RPMI7951 (cell line): ENCODE measurements at regions not wholly inside any gene's neighbourhood (a gene's known extent, or its start where the extent isn't known, plus 50 kb on each side); places are given as distances from the start of the nearest gene placed in this dataset.
"Not testable (repeated sequence)": the region's sequence is repeated elsewhere in the genome, so short reads cannot be mapped to it uniquely, and the experiment has no call there.

ENCODE experiments used
- DNase-seq: peaks from one replicate; pipeline ENCODE4 v3.0.0-alpha.2; 2012; ENCODE audit warnings: low read depth

DNA sequence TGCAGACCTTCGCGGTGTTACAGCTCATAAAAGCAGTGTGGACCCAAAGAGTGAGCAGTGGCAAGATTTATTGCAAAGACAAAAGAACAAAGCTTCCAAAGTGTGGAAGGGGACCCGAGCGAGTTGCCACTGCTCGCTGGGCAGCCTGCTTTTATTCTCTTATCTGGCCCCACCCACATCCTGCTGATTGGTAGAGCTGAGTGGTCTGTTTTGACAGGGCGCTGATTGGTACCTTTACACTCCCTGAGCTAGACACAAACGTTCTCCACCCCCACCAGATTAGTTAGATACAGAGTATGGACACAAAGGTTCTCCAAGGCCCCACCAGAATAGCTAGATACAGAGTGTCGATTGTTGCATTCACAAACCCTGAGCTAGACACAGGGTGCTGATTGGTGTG lies 156.2 kb upstream of the GIMD1 start:
- DNase-seq: not testable (repeated sequence)

DNA sequence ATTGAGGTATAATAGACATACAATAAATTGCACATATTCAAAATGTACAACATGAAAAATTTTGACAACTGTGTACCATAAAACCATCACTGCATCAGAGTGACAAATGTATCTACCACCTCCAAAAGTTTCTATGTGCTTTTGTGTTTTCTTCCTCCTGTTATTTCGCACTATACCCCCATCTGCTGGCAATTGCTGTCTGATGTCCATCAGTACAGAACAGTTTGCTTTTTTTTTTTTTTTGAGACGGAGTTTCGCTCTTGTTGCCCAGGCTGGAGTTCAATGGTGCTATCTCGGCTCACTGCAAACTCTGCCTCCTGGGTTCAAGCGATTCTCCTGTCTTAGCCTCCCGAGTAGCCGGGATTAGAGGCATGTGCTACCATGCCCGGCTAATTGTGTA lies 154.3 kb upstream of the GIMD1 start:
- DNase-seq: peak; percentile 34

DNA sequence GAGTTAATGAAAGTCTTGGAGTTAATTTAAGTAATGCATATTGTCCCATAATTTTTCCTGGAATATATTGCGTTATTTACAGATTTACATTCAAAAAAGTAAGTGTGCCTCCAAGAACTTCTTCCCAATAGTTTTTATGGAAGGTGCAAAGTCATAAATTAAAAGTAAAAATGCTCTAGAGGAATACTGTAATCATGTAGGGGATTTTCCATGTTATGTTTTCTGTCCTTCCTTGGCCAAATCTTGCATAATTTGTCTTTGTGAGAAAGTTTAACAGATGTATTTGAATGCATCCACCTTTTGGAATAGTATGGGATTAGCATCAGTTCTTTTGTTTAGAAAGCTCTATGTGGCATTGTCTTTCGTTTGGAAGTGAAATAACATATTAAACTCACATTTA lies 144.1 kb upstream of the GIMD1 start:
- DNase-seq: no peak

DNA sequence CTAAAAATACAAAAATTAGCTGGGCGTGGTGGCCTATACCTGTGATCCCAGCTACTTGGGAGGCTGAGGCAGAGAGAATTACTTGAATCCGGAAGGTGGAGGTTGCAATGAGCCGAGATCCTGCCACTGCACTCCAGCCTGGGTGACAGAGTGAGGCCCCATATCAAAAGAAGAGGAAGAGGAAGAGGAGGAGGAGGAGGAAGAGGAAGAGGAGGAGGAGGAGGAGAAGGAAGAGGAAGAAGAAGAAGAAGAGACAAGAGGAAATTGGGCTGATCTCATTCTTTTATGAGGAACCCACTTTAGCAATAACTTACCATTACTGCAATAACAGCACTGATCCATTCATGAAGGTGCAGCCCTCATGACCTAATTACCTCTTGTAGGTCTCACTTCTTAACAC lies 138.9 kb upstream of the GIMD1 start:
- DNase-seq: no peak

DNA sequence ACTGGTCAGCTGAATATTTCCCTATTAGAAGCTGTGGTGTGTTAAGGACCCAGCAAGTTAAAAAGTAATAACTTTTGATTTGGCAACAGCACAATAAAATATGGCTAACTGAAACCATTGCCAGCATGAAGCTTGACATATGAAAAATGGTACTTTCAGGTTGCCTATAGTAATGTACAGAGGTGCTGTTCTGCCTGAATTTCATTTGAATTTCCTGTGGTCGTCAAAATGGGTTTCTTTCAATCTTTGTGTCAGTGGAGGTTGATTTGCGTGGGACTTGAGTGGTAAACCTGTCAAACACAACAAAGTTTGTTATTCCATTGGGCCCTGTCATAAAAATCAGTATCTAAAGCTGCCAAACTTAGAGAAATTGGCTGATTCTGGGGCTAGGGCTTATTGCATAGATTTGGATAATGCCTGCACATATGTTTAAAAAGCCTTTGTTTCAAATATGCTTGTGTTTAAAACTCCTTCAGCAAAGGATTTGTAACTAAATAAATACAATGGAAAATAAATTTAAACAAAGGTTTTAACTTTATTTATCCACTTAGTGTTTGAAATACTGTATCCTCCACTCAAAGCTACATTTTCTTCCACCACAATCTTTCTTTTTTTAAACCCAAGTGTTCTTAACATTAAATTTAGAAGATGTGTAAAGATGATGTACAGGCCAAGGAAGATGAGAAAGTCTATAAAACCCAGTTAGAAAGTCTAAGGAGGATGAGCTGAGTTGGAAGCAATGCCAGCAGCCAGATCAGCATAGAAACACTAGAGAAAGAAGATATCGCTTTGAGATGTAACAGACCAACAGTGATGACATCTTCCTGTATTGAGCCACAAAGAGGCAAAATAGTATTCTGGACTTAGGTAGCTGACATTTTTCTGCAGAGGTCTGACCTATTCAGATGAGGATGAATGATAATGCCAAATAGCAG lies 134.8 kb upstream of the GIMD1 start:
- no peak for DNase-seq

DNA sequence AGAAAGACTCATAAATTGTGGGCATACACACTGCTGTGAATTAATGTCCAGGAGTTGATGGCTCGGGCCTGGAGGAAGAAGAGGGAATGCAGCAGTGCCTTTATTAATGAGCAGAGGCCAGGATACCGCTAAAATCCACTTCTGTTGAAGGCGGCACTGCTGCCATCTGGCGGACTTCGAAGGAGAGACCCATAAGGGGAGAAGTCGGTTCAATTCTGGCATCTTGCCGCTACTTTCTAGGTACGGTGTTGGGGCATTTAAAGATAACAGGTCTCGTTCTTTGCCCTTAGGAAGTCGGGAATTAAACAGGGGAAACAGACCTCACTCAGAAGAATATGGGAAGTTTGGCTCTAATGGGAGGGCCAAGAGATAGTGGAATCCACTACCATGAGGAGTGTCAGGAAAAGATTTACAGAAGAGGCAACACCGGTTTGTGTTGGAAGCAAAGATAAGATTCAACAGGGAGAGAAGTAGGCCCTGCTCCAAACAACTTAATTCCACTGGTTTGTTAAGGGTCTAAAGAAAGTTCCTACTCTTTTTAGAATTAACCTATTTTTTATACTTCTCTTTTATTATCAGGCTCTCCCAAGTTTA lies 133.6 kb upstream of the GIMD1 start:
- DNase-seq: peak; percentile 49

DNA sequence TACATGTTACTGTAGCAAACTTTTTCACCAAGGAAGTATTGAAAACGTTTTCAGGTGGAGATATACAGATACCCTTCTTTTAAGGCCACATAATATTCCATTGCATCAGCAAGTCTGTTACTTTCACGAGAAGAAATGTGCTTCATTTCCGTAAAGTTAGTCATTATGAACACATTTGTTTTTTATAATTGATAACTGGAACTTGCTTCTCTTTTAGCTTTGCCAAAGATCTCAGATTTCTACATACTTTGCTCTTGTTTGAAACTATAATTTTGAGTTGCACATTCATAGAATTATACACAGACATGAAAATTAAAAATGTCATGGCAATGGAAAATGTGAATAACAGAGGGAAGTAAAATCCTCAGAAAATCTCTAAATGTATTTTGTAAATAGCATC lies 128.7 kb upstream of the GIMD1 start:
- no peak for DNase-seq

DNA sequence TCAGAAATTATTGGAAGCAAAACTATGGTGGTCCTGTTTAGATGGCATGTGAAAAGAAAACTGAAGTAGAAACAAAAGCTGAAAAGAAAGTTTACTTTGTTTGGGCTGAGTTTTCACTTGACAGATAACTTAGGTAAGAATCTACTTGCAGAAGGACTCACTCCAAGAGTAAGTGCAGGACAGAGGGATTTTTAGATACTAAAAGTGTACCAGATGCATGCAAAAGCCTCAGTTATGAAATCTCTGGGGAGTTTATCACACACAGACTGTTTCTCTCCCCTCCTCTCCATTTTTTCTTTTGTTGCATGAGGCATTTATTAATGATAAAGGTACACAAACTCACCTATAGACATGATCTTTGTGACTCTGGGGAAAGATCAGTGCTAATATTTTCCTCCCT lies 127.5 kb upstream of the GIMD1 start:
- DNase-seq: no peak

DNA sequence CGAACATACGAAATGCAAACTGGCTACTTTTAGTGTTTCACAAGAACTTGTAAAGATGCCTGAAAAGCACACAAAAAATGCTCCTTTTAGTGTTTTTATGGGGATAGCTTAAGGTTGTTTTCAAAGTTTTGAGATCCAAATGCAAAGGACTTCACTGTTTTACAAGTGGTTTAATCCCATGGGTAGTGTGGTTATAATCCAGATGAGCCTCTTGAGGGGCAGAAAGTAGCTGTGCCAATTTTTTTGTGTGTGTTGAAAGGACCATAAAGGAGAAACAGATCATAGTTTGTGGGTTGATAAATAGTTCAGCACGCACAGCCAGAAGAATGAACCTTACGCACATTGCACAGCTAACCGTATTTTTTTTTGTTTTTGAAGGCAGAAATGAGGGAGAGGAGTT lies 126.9 kb upstream of the GIMD1 start:
- DNase-seq: no peak

DNA sequence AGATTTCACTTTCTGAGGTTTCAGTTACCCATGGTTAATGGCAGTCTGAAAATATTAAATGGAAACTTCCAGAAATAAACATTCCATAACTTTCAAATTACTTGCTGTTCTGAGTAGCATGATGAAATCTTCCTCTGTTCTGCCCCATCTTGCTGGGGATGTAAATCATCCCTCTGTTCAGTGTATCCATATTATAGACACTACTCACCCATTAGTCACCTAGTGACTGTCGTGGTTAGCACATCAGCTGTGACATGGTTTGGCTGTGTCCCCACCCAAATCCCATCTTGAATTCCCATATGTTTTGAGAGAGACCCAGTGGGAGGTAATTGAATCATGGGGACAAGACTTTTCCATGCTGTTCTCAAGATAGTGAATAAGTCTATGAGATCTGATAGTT lies 125.5 kb upstream of the GIMD1 start:
- peak; percentile 18 for DNase-seq

DNA sequence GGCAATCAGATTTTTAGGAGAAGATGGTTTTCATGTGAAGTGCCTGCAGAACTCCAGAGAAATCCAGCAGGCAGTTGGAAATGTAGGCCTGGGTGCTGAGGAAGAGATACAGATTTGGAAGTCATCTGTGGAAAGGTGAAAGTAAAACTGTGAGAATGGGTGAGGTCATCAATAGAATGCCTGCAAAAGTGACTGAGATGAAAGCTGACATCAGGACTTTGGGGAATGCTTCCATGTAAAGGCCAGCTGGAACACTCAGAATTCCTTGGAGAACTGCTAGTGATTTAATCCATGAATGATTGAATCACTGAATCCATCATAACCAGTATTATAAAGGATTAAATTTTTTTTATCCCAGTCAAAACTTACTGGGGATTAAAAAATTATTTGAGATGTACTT lies 124.5 kb upstream of the GIMD1 start:
- no peak for DNase-seq

DNA sequence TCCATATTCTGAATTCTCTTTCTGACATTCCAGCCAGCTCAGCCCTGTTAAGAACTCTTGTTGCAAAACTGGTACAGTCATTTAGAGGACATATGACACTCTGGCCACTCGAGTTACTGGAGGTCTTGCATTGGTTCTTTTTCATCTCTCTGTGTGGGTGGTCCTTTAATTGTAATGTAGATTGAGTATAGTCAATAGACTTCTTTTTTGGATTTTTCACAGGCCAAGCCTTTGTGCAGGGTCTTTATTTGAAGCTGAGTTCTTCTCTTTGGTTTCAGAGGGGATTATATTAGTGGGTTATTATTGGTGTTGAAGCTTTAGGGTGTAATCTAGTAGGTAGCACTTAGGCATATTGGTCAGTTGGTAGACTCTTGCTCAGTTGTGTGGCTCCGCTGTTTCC lies 118.0 kb upstream of the GIMD1 start:
- DNase-seq: no peak

DNA sequence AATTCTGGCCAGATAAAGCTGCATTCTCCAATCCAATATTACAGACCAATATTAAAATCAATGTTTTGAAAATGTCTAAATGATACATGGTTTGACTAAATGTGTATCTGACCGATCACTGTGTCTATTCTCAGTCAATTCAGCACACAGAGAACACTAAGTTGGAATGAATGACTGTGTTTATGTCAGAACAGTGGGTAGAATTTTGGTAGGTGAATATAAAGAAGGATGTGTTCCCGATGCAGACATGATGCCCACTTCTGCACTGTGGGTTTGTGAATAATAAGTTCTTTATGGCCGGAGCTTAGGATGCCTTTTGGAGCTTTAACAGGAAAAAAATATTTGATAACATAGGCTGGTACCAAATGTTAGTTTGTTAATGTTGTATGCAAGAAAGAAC lies 113.2 kb upstream of the GIMD1 start:
- DNase-seq: peak; percentile 4

DNA sequence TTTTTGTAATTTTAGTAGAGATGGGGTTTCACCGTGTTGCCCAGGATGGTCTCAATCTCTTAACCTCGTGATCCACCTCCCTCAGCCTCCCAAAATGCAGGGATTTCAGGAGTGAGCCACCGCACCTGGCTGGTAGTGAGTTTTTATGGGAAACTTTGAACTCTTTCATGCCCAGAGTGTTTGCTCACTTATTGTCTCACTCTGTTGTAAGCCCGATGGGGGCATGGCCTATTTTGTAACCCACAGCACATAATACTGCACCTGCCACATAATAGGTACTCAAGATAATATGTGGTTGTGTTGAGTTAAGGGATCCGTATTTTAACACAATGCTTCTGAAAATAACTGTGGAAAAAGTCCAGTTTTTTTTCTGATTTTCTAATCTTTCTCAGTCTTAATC lies 109.6 kb upstream of the GIMD1 start:
- DNase-seq: no peak

DNA sequence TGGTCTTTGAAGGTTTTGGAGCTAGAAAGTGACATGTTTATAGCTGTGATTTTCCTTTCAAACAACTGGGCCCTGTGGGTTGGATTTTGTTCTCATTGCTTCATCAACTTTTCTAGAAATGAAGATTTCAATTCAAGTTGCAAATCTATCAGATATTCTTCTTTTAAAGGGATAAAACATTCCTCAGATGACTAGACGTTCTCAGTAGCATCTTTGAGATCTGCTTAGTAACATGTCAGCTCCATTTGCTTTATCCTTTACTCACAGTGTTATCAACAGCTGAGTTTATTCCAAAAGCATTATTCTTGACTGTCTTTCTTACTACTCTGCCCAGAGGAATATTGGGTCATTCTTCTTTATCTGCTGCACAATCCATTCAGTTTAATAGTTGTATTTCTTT lies 108.2 kb upstream of the GIMD1 start:
- no peak for DNase-seq

DNA sequence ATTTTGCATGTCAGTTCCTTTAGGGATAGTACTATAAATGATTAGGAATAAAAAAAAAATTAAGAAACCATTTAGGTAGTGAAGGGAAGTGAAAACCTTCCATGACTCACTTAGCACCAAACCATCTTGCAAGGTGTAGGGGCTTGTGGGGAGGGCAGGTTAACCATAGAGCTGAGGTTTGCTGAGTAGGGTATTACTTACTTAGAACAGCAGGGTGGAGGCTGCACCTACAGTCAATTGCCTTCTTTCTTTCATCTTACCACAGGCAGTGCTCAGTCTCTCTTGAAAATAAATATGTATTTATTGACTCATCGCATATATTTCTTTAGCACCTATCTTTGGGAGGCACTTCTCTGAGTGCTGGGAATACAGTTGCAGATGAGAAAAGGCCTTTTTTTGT lies 104.9 kb upstream of the GIMD1 start:
- no peak for DNase-seq

DNA sequence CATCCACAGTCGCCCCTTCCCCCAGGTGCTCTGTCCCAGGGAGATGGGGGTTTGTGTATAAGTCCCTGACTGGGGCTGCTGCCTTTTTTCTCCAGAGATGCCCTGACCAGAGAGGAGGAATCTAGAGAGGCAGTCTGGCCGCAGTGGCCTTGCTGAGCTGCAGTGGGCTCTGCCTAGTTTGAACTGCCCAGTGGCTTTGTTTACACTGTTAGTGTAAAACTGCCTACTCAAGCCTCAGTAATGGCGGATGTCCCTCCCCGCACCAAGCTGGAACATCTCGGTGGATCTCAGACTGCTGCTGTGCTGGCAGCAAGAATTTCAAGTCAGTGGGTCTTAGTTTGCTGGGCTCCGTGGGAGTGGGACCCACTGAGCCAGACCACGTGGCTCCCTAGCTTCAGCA lies 102.6 kb upstream of the GIMD1 start:
- no peak for DNase-seq

DNA sequence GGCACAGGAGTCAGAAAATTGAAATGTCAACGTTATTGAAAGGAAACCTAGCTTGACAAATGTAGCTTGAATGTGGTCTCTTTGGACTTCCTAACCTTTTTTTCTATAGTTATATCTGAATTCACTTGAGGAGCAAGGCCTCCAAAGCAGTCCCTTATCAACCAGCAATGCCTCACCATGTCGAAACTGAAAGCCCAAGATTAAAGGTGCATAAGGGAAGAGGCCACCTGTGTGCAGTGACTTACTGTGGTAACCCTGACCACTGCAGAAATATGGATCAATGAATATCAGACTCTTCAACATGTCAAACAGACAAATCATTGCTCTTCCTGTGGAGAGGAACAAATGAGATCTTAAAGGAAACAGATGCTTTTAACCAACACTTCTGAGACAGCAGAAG lies 95.0 kb upstream of the GIMD1 start:
- no peak for DNase-seq

DNA sequence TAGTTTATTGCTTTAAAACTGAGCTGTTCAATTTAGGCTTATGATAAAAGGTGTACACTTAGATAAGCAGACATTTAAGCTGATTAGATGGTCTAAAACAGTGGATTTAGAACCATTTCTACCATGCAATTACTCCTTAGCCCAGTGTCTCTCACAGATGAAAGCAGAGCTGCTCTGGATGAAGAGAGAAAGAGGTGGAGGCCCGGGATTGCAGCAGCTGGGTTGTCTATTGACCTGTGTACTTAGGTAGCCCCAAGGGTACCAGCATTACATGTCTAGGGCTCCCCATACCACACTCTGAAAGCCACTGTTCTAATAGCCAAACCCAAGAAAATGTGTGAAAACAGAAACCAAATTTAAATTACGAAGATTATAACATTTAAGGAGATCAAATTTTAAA lies 86.0 kb upstream of the GIMD1 start:
- no peak for DNase-seq

DNA sequence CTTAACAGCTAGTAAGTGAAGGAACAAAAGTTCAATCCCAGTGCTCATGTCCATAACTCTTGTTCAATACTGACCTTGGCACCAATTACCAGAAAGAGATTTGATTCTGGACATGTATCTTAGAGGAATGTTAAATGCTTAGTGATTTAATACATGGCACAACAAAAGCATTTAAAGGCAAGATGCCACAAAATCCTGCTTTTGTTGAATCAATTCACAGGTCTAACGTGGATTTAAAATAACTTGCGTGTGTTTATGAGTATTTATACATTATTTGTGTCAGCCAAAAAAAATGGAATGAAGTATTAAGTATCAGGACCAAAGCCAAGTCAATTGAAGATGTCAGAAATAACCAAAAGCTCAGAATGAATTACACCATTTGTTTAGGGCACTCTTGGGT lies 85.4 kb upstream of the GIMD1 start:
- DNase-seq: no peak

DNA sequence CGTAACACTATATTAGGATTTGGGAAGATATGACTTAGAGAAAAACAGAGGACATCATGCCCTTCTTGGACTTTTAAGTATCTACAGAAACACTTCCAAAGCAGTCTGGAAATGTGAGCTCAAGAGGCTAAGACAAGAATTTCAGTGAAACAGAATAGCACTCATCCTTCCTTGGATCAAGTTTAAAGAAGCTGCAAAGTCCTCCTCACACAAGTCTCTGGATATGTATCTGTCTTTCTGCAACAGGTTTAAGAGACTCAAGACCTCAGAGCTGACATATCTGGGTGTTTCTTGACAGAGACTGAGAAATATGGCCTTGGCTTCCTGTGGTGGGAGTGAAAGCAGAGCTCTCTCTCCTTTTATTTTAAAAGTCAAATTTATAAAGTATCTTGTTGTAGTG lies 82.5 kb upstream of the GIMD1 start:
- no peak for DNase-seq

DNA sequence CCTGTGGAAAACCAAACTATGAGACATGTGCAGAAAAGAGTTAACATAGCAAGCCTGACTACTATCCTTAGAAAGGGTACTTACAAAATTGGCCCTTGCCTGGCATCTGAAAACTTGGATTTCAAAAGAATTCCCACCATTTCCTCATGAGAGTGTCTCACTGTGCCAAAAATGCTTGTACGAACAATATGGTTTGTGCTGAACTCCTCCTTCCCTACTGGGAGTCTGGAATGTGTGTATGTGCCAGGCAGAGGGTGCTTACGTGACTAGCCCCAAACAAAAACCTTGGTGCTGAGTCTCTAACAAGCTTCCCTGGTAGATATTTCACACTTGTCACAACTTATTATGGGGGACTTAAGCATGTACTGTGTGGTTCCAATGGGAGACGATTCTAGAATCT lies 81.7 kb upstream of the GIMD1 start:
- no peak for DNase-seq

DNA sequence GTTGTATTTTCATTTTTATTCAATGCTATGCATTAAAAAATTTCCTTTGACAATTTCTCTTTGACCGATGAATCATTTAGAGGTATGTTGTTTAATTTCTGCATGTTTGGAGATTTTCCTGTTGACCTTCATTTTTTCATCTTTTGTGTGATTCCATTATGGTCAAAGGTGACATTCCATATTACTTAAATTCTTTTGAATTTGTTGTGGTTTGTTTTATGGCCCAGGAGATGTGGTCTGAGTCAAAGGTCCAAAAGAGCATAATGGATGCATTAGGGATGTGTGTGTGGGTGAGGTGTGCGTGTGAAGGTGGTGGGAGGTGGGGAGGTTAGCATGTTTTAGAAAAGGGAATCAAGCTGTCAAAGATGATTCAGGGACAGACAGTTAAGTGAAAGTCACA lies 76.0 kb upstream of the GIMD1 start:
- DNase-seq: no peak

DNA sequence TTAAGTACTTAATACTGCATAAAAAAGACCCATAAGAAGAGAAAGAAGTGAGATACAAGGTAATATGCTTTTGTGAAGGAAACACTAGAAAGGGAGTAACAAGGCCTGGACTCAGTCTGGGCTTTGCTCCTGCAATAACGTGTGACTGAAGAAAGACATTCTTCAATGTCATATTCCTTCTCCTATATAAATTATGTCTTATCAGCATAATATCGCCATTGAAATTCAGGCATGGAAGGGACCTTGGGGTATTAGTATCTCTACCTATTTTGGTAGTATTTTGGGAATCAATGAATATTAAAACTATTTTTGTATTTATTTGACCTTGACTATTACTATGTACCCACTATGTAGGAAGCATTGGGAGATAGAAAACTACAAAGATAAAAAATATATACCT lies 62.2 kb upstream of the GIMD1 start:
- DNase-seq: no peak
